Upper lobe of right lung (tissue), 1 donor: ENCODE measurements at regions not wholly inside any gene's neighbourhood (a gene's known extent, or its start where the extent isn't known, plus 50 kb on each side); places are given as distances from the start of the nearest gene placed in this dataset.

ENCODE experiments used
- ATAC-seq: fragments of 200-7000 bp; cut with Tn5 transposase; one replicate; pipeline ENCODE4 v1.9.1; 2020; ENCODE audit warnings: mild to moderate bottlenecking, moderate library complexity
- DNase-seq: peaks from one replicate; pipeline ENCODE4 v3.0.0-alpha.2; 2020
- H3K27ac ChIP-seq: fragments of 200-600 bp; one replicate; pipeline ENCODE4 v1.8.0; 2022
- H3K27me3 ChIP-seq: fragments of 200-600 bp; one replicate; pipeline ENCODE4 v1.8.0; 2022; ENCODE audit warnings: mild to moderate bottlenecking
- H3K36me3 ChIP-seq: fragments of 200-600 bp; one replicate; pipeline ENCODE4 v1.8.0; 2022
- H3K4me1 ChIP-seq: fragments of 200-600 bp; one replicate; pipeline ENCODE4 v1.8.0; 2022
- H3K4me3 ChIP-seq: fragments of 200-600 bp; one replicate; pipeline ENCODE4 v1.8.0; 2022; ENCODE audit warnings: mild to moderate bottlenecking
- H3K9me3 ChIP-seq: fragments of 200-600 bp; one replicate; pipeline ENCODE4 v1.8.0; 2022
- CTCF ChIP-seq: fragments of 200-600 bp; IDR thresholded peaks from one replicate; pipeline ENCODE4 v1.8.0; 2022; ENCODE audit warnings: antibody characterized with exemption
- intact Hi-C: fragments of 100-400 bp; cut with DNase I; formaldehyde crosslinking; loops from one replicate; pipeline ENCODE4 v1.11.0; 2022
- donor health status: DM: no; HTN: yes; CAD: no; lungs with severe emphysema.

- ATAC-seq (no peak), DNase-seq (no peak)
- H3K4me3 ChIP-seq: no peak overlapping the region
- no peaks in the 10 kb centered on the region for H3K36me3 ChIP-seq
- H3K4me1 ChIP-seq: no peaks in the 10 kb centered on the region
- TF ChIP-seq CTCF: no peak
- H3K27me3 ChIP-seq: no peaks in the 10 kb centered on the region
- intact Hi-C loops: no loop called here
- H3K9me3 ChIP-seq: no peaks in the 10 kb centered on the region
- no peak overlapping the region for H3K27ac ChIP-seq
Observed at GRCh38 chr5:57917004-57917403, 434.4 kb upstream of the ACTBL2 start.

- intact Hi-C loops: no loop called here
- no peak overlapping the region for H3K4me3 ChIP-seq
- H3K27me3 ChIP-seq: no peaks in the 10 kb centered on the region
- H3K9me3 ChIP-seq: no peaks in the 10 kb centered on the region
- no peak for TF ChIP-seq CTCF
- DNase-seq: no peak
- H3K27ac ChIP-seq: no peak overlapping the region
- H3K4me1 ChIP-seq: no peaks in the 10 kb centered on the region
- no peaks in the 10 kb centered on the region for H3K36me3 ChIP-seq
- ATAC-seq: no peak
Observed at GRCh38 chr5:57915536-57915935, 432.9 kb upstream of the ACTBL2 start.

- Histone ChIP-seq H3K9me3 (no peaks in the 10 kb centered on the region), H3K27me3 (no peaks in the 10 kb centered on the region), H3K4me3 (no peak overlapping the region), H3K27ac (no peak overlapping the region), H3K4me1 (no peaks in the 10 kb centered on the region), H3K36me3 (no peaks in the 10 kb centered on the region)
- ATAC-seq: no peak
- no peak for TF ChIP-seq CTCF
- no peak for DNase-seq
- intact Hi-C loops: no loop called here
Observed at GRCh38 chr5:57911438-57911837, 428.8 kb upstream of the ACTBL2 start.

GRCh38 chr5:57906671-57907070 is 424.1 kb upstream of the ACTBL2 start:
- no peak overlapping the region for H3K27ac ChIP-seq
- no peak for TF ChIP-seq CTCF

GRCh38 chr5:57903458-57903857 is 420.8 kb upstream of the ACTBL2 start:
- Histone ChIP-seq H3K9me3 (no peaks in the 10 kb centered on the region), H3K27me3 (no peaks in the 10 kb centered on the region), H3K36me3 (no peaks in the 10 kb centered on the region), H3K27ac (no peak overlapping the region), H3K4me3 (no peak overlapping the region), H3K4me1 (no peaks in the 10 kb centered on the region)
- no peak for TF ChIP-seq CTCF
- intact Hi-C loops: no loop called here
- DNase-seq (no peak), ATAC-seq (no peak)

More at GRCh38 chr5:57906671-57907070, 424.1 kb upstream of the ACTBL2 start:
- no peaks in the 10 kb centered on the region for H3K36me3 ChIP-seq
- H3K27me3 ChIP-seq: no peaks in the 10 kb centered on the region
- intact Hi-C loops: no loop called here
- H3K4me1 ChIP-seq: no peaks in the 10 kb centered on the region
- no peaks in the 10 kb centered on the region for H3K9me3 ChIP-seq
- H3K4me3 ChIP-seq: no peak overlapping the region
- no peak for ATAC-seq
- no peak for DNase-seq

- DNase-seq (no peak), ATAC-seq (no peak)
- TF ChIP-seq CTCF: no peak
- Histone ChIP-seq H3K4me3 (no peak overlapping the region), H3K9me3 (no peaks in the 10 kb centered on the region), H3K27me3 (no peaks in the 10 kb centered on the region), H3K27ac (no peak overlapping the region), H3K36me3 (no peaks in the 10 kb centered on the region), H3K4me1 (no peaks in the 10 kb centered on the region)
- intact Hi-C loops: no loop called here
Observed at GRCh38 chr5:57902095-57902494, 419.5 kb upstream of the ACTBL2 start.
